Cardiac fibroblast (primary cell): ENCODE measurements at regions not wholly inside any gene's neighbourhood (a gene's known extent, or its start where the extent isn't known, plus 50 kb on each side); places are given as distances from the start of the nearest gene placed in this dataset.

Source experiments
- DNase-seq, 2 donors: peaks; one replicate each; pipeline versions ENCODE4 v3.0.0 to v3.0.0-alpha.2; 2010; ENCODE audit warnings: low read depth in 2 of 2
- H3K4me3 ChIP-seq, 2 donors: replicated peaks in 1 of 2; 1 replicate in 1 of 2; 2 replicates in 1 of 2; pipeline ENCODE4 v1.5.1; 2011; ENCODE audit warnings: low read depth in 2 of 2, low read length in 2 of 2, mild to moderate bottlenecking in 2 of 2, moderate library complexity in 1 of 2
- TF ChIP-seq, protein P1 (sequence below): IDR thresholded peaks from one replicate; pipeline ENCODE4 v1.5.1; 2011; ENCODE audit warnings: low read depth, mild to moderate bottlenecking, low read length, inconsistent platforms

DNA sequence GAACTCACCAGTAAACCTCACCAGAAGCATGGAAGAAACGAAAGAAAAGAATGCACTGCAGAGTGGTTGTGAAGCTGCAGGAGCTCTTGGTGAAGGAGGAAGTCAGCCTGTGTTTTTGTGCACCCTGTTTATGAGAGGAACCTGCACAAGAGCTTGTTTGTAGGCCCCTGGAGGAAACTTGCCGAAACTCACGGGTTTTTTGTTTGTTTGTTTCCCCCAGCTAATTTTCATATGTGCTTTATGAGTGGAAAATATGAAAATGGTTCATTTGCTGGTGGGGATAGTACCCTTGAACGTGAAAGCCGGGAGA lies 222.7 kb downstream of the C16orf95 start:
- DNase-seq = no peak
- no peak overlapping the region for H3K4me3 ChIP-seq
- TF ChIP-seq, protein P1, sequence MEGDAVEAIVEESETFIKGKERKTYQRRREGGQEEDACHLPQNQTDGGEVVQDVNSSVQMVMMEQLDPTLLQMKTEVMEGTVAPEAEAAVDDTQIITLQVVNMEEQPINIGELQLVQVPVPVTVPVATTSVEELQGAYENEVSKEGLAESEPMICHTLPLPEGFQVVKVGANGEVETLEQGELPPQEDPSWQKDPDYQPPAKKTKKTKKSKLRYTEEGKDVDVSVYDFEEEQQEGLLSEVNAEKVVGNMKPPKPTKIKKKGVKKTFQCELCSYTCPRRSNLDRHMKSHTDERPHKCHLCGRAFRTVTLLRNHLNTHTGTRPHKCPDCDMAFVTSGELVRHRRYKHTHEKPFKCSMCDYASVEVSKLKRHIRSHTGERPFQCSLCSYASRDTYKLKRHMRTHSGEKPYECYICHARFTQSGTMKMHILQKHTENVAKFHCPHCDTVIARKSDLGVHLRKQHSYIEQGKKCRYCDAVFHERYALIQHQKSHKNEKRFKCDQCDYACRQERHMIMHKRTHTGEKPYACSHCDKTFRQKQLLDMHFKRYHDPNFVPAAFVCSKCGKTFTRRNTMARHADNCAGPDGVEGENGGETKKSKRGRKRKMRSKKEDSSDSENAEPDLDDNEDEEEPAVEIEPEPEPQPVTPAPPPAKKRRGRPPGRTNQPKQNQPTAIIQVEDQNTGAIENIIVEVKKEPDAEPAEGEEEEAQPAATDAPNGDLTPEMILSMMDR = no peak

DNA sequence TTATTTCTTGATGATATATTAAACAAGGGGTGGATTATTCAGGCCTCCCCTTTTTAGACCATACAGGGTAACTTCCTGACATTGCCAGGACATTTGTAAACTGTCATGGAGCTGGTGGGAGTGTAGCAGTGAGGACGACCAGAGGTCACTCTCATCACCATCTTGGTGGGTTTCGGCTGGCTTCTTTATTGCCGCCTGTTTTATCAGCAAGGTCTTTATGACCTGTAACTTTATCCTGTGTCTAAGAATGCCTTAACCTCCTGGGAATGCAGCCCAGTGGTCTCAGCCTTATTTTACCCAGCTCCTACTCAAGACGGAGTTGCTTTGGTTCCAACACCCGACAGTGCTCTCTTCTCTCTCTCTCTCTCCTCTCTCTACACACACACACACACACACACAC lies 221.9 kb downstream of the C16orf95 start:
- TF ChIP-seq, protein P1 = no peak
- no peak for DNase-seq
- no peak overlapping the region for H3K4me3 ChIP-seq

DNA sequence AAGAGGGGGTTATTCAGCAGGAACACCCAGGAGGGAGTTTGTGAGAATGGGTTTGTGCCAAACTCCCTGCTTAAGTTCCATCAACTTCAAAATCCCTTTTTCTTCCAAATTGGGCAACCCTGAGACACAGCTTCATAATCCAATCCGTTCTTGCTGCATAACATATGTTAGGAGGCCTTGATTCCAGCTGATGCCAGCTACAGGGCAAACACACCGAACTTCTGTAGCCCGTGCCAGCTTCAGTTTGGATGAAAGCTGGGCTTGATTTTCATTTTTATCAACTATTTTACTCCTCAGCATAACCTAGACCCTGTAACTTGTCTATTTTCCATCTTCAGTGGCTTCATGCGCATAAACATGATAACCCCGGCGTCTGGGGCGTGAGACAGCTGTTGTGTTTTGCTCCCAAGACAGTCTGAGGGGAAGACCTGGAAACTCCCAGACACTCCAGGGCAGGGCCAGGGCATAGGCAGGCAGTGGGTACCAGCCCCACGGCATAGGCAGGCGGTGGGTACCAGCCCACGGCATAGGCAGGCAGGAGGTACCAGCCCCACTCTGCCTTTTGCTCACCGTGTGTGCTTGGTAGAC lies 220.4 kb downstream of the C16orf95 start:
- TF ChIP-seq, protein P1 = no peak
- no peak for DNase-seq
- no peak overlapping the region for H3K4me3 ChIP-seq

DNA sequence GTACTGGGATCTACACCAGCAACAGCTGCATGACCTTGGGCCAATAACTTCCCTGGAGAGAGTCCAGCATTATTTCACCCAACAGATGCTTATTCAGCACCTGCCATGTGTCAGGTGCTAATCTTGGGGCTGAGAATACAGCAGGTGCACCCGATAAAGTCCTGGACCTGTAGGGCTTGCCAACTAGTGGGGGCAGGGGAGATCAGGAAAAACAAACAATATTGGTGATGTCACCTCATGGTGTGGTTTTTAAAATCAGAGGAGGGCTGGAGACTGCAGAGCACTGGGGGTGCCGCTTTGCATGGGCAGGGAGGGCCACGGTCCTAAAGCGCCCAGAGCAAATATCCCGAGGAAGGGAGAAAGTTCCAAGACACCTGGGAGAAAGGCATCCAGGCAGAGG lies 218.8 kb downstream of the C16orf95 start:
- no peak overlapping the region for H3K4me3 ChIP-seq
- TF ChIP-seq, protein P1 = no peak
- DNase-seq = no peak

DNA sequence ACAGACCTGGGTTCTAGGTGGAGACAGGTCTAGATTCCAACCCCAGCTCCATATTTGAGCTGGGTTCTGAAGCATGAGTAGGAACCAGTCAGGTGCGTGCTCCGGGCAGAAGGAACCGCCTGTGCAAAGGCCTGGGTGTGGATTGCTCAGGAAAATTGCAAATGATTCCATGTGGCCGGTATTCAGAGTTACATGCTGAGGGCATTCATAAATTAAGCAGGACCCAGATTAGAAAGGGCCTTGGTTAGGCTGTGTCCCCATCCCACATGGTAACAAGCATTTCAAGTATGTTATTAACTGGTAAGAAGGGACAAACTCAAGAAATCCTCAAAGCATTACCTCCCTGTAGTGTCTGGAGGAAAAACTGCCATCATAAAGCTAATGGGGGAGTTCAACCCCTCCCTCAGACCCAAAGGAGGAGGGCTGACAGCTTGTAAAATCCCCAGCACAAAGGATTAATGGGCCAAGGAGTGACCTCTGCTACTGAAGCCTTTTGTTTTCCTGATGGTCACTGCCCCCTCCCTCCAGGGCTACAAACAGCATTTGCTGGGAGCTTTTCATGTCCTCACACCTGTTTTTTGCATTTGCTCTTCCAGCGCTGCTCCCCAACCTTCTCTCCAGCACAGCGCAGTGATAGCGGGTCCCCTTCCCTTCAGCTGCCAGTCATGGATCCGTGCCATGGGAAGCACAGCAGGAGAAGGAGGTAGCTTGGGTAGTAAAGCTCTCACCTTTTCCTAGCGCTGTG lies 218.0 kb downstream of the C16orf95 start:
- no peak for DNase-seq
- TF ChIP-seq, protein P1 = no peak
- no peak overlapping the region for H3K4me3 ChIP-seq

DNA sequence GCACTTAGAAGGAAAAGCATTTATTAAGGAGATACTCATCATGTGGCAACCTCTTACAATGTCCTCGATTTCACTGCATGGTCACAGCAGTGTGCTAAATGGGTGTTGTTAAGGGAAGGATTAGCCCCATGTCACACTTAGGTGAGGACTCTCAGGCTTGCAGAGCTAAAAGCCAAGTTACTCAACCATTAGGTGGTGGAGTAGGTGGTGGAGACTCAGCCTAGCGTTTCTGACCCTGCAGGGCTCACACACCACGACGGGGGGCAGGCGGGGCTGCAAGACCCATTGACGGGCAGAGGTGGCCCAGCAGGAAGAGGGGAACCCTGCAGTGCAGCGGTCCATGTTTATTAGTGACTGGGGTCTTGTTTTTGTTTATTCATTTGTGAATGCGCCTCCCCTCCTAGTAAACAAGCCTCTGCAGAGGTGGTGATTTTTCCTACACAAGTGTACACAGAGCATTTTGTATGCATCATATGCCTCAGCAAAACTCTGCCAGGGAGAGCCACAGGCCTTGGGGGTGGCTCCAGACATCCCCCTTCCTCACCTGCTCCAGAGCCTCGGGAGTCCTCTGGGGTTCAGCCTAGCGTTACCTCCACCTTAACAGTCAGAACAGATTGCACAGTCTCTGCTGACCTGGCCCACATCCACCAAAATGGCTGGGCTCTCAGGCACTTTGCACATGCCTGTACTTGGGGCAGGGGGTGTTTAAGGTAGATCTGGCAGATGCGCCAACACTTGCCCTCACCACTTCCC lies 216.7 kb downstream of the C16orf95 start:
- TF ChIP-seq, protein P1 = no peak

More for the DNA sequence above, 216.7 kb downstream of the C16orf95 start:
- DNase-seq = no peak
- no peak overlapping the region for H3K4me3 ChIP-seq
